ENCODE measurements at regions not wholly inside any gene's neighbourhood (a gene's known extent, or its start where the extent isn't known, plus 50 kb on each side); places are given as distances from the start of the nearest gene placed in this dataset.

DNA sequence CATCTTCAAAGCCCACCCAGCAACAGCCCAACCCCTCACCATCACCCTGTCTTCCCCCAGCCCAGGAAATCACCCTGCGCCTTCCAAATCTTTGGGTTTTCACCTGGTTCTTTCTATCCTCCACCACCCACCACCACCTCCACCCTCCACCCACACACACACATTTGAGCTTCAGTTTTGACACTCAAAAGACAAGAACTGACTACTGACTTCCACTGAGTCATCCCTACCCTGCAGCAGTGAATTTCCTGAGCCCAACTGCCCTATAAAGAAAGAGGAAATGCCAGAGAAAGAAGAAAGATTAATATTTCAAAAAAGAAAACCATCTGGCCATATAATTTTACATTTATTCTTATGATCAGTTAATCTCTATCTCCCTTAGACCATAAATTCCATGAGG is 137.5 kb downstream of the CHST1 start:
- Histone ChIP-seq H3K79me1 (ENCODE audit: low read depth in 1 of 2, low read length in 2 of 2) (no peaks in the 10 kb centered on the region), H3K4me2 (ENCODE audit: low read depth, low read length) (no peak overlapping the region), H2BK20ac (ENCODE audit: low read depth, low read length) (no peak overlapping the region), H3K4me1 (ENCODE audit: control insufficient read depth, insufficient read depth, low read length) (no peaks in the 10 kb centered on the region), H2AK5ac (ENCODE audit: low read depth, low read length) (no peak overlapping the region), H2AK9ac (replicated peaks; ENCODE audit: low read depth, low read length, poor library complexity) (no peak overlapping the region), H3K18ac (ENCODE audit: low read depth, low read length) (no peak overlapping the region), H2BK15ac (ENCODE audit: low read depth, low read length) (no peak overlapping the region), H4K20me1 (ENCODE audit: insufficient read depth, low read length) (no peaks in the 10 kb centered on the region), H3K14ac (replicated peaks; ENCODE audit: low read depth, low read length) (no peak overlapping the region), H4K8ac (ENCODE audit: low read depth in 2 of 2, low read length in 2 of 2) (no peak overlapping the region), H3K27me3 (ENCODE audit: control insufficient read depth, insufficient read depth, low read length) (no peaks in the 10 kb centered on the region), H3K9ac (ENCODE audit: low read depth, low read length) (no peak overlapping the region), H3K9me1 (ENCODE audit: insufficient read depth, low read length) (no peaks in the 10 kb centered on the region), H3K56ac (ENCODE audit: extremely low read depth, insufficient read depth, low read length) (no peak overlapping the region), H3K4me3 (ENCODE audit: insufficient read depth, low read depth, low read length) (no peak overlapping the region), H3K4ac (ENCODE audit: low read depth, low read length) (no peak overlapping the region), H3K36me3 (ENCODE audit: control insufficient read depth, insufficient read depth, low read length) (no peaks in the 10 kb centered on the region), H2BK5ac (ENCODE audit: low read depth, low read length, poor library complexity, severe bottlenecking) (no peak overlapping the region), H2BK120ac (ENCODE audit: low read depth, low read length) (no peak overlapping the region), H3K9me3 (ENCODE audit: control insufficient read depth, insufficient read depth, low read length) (no peaks in the 10 kb centered on the region), H4K5ac (ENCODE audit: low read depth, low read length) (no peak overlapping the region), H3K23ac (ENCODE audit: low read depth, low read length) (no peak overlapping the region), H3K27ac (ENCODE audit: insufficient read depth, low read length) (no peak overlapping the region), H4K91ac (ENCODE audit: insufficient read depth, low read depth, low read length) (no peak overlapping the region), H2AFZ (replicated peaks; ENCODE audit: low read length, poor library complexity) (no peak overlapping the region)
- TF ChIP-seq RFX5 (IDR thresholded peaks at IDR 0.05; ENCODE audit: low read depth, low read length) (no peak), MAZ (IDR thresholded peaks at IDR 0.05; ENCODE audit: borderline replicate concordance, low read depth, low read length) (no peak), MAFK (IDR thresholded peaks at IDR 0.05; ENCODE audit: low read depth, low read length) (no peak), BHLHE40 (IDR thresholded peaks at IDR 0.05; ENCODE audit: low read depth, low read length) (no peak), NFE2L2 (IDR thresholded peaks at IDR 0.05; ENCODE audit: low read depth, low read length) (no peak), RCOR1 (IDR thresholded peaks at IDR 0.05; ENCODE audit: insufficient replicate concordance, low read length) (no peak)
- TF ChIP-seq, protein P1, sequence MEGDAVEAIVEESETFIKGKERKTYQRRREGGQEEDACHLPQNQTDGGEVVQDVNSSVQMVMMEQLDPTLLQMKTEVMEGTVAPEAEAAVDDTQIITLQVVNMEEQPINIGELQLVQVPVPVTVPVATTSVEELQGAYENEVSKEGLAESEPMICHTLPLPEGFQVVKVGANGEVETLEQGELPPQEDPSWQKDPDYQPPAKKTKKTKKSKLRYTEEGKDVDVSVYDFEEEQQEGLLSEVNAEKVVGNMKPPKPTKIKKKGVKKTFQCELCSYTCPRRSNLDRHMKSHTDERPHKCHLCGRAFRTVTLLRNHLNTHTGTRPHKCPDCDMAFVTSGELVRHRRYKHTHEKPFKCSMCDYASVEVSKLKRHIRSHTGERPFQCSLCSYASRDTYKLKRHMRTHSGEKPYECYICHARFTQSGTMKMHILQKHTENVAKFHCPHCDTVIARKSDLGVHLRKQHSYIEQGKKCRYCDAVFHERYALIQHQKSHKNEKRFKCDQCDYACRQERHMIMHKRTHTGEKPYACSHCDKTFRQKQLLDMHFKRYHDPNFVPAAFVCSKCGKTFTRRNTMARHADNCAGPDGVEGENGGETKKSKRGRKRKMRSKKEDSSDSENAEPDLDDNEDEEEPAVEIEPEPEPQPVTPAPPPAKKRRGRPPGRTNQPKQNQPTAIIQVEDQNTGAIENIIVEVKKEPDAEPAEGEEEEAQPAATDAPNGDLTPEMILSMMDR (conservative IDR thresholded peaks at IDR 0.05; ENCODE audit: low read depth, low read length) = no peak
- ChIA-PET CTCF (no interaction called here), POLR2A (ENCODE audit: unreplicated experiment) (interaction anchor here (0.6 kb wide), 1 partner anchor 42 kb away, joined by 6 read pairs; no protein-coding TSS in a partner anchor)
- BruUV-seq (replicated peaks) = no TSS peak
- WGBS, 2 experiments (ENCODE audit: extremely low coverage in 2 of 2, insufficient read length in 1 of 2) = 57% methylated on average over 1 of the region's 1 CpG; no CpG with 5 or more reads in 1 of the 2 experiments
- intact Hi-C loops (cut with micrococcal nuclease) (no loop called here), dilution Hi-C loops (cut with HindIII; ENCODE audit: low sequenced_read_pairs, unreplicated experiment) (no loop called here), in situ Hi-C loops (cut with MboI; ENCODE audit: low sequenced_read_pairs) (no loop called here)
- DNase-seq (no peak), ATAC-seq (ENCODE audit: low read depth) (no peak)

Data from IMR-90 (cell line).